ENCODE measurements at regions not wholly inside any gene's neighbourhood (a gene's known extent, or its start where the extent isn't known, plus 50 kb on each side); places are given as distances from the start of the nearest gene placed in this dataset.

DNA sequence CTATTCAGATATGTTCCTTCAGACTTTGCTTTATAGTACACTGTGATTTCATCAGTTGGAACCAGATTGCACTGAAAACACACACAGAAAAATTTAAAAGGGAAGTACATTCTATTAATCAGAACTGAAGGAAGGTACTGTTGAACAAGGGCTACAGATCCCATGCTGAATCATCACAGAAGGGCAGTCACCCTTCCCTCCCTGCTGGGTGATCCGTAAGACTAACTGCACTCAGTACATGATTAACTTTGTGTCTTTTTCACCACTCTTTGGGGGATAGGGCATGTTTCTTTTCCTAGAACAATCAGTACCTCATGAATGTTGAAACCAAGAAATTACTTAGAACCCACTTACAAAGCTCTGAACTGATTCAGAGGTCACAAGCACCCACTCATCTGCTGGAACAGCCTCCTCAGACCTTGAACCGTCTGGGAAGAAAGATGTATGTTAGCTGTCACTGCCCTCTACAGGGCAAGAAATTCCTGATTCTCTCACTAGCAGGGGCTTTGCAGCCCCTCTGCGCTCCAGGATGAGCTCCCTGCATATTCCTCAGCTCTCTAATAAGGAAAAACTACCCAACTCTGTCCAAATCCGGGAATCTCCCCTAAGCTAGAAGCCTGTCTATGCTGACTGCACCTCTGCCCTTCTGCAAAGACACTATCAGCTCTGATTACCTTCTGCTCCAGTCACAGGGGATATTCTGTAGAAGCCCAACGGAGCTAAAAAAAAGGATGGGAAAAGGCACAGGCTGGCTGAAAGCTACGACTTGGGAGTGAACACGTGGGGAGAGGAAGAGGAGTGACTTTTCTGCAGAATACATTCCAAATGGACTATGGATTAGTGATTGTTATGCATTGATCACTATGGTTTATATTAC is 51.0 kb downstream of the IARS1 start:
- peak overlapping the region; percentile 98 for H3K27ac Mint-ChIP-seq (ENCODE audit: unreplicated experiment)
- H3K4me1 Mint-ChIP-seq (ENCODE audit: low read depth): peaks cover 59% of the 10 kb centered on the region
- peaks cover 60% of the 10 kb centered on the region for H3K36me3 Mint-ChIP-seq (ENCODE audit: low read depth)
- TF ChIP-seq, protein P1, sequence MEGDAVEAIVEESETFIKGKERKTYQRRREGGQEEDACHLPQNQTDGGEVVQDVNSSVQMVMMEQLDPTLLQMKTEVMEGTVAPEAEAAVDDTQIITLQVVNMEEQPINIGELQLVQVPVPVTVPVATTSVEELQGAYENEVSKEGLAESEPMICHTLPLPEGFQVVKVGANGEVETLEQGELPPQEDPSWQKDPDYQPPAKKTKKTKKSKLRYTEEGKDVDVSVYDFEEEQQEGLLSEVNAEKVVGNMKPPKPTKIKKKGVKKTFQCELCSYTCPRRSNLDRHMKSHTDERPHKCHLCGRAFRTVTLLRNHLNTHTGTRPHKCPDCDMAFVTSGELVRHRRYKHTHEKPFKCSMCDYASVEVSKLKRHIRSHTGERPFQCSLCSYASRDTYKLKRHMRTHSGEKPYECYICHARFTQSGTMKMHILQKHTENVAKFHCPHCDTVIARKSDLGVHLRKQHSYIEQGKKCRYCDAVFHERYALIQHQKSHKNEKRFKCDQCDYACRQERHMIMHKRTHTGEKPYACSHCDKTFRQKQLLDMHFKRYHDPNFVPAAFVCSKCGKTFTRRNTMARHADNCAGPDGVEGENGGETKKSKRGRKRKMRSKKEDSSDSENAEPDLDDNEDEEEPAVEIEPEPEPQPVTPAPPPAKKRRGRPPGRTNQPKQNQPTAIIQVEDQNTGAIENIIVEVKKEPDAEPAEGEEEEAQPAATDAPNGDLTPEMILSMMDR (IDR thresholded peaks at IDR 0.05): peak; percentile 88
- H3K4me3 Mint-ChIP-seq (ENCODE audit: unreplicated experiment): no peak overlapping the region
- no peaks in the 10 kb centered on the region for H3K9me3 Mint-ChIP-seq (ENCODE audit: low read depth)
- no peak for DNase-seq (ENCODE audit: low spot score)
- H3K27me3 Mint-ChIP-seq (ENCODE audit: low read depth): no peaks in the 10 kb centered on the region

DNA sequence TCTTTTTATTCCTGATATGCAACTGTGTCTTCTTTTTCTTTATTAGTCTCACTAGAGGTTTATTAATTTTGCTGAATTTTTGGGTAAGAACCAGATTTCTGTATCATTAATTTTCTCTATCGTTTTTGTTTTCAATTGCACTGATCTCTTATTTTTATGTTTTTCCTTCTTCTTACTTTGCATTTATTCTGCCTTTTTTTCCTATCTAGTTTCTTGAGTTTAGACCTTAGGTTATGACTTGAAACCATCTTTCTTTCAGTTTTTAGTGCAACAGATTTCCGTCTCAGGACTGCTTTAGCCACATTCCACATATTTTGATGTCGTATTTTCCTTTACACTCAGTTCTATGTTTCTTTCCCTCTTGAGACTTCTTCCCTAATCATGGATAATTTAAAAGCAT is 56.6 kb downstream of the IARS1 start:
- no peak for DNase-seq (ENCODE audit: low spot score)
- Mint-ChIP-seq H3K4me1 (ENCODE audit: low read depth) (peaks cover 6% of the 10 kb centered on the region), H3K27me3 (ENCODE audit: low read depth) (no peaks in the 10 kb centered on the region), H3K36me3 (ENCODE audit: low read depth) (peaks cover 43% of the 10 kb centered on the region), H3K9me3 (ENCODE audit: low read depth) (no peaks in the 10 kb centered on the region), H3K27ac (ENCODE audit: unreplicated experiment) (peak overlapping the region; percentile 13), H3K4me3 (ENCODE audit: unreplicated experiment) (no peak overlapping the region)
- TF ChIP-seq, protein P1 (IDR thresholded peaks at IDR 0.05): no peak

DNA sequence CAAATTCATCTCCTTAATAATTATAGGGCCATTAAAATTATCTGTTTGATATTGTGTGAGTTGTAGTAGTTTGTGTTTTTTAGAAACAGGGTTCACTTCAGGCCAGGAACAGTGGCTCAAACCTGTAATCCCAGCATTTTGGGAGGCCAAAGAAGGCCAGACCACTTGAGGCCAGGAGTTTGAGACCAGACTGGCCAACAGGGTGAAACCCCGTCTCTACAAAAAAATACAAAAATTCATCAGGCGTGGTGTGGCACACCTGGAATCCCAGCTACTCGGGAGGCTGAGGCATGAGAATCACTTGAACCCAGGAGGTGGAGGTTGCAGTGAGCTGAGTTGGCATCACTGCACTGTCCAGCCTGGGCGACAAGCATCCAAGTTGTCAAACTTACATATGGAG is 57.0 kb downstream of the IARS1 start:
- TF ChIP-seq, protein P1 (IDR thresholded peaks at IDR 0.05): no peak
- no peak for DNase-seq (ENCODE audit: low spot score)
- H3K27ac Mint-ChIP-seq (ENCODE audit: unreplicated experiment): no peak overlapping the region
- peaks cover 2% of the 10 kb centered on the region for H3K4me1 Mint-ChIP-seq (ENCODE audit: low read depth)
- H3K27me3 Mint-ChIP-seq (ENCODE audit: low read depth): no peaks in the 10 kb centered on the region
- no peak overlapping the region for H3K4me3 Mint-ChIP-seq (ENCODE audit: unreplicated experiment)
- H3K36me3 Mint-ChIP-seq (ENCODE audit: low read depth): peaks cover 39% of the 10 kb centered on the region
- H3K9me3 Mint-ChIP-seq (ENCODE audit: low read depth): no peaks in the 10 kb centered on the region

DNA sequence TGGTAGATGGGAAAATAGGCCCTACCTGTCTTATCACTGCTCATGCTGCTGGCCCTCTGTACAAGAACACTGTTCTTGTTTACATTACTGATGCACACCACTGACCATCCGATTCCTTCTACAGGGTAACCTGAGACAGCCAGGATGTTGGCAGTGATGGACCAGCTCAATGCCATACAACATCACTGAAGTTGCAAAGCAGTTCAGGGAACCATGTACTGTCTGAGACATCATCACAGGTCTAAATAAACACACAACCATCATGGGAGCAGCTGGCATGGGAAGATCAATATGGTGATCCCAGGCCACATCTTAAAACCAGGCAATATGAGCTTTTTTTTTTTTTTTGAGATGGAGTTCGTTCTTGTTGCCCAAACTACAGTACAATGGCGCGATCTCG is 59.0 kb downstream of the IARS1 start:
- H3K4me3 Mint-ChIP-seq (ENCODE audit: unreplicated experiment): no peak overlapping the region
- H3K36me3 Mint-ChIP-seq (ENCODE audit: low read depth): peaks cover 30% of the 10 kb centered on the region
- peak overlapping the region; percentile 70 for H3K27ac Mint-ChIP-seq (ENCODE audit: unreplicated experiment)
- TF ChIP-seq, protein P1 (IDR thresholded peaks at IDR 0.05): no peak
- no peak for DNase-seq (ENCODE audit: low spot score)
- no peaks in the 10 kb centered on the region for H3K4me1 Mint-ChIP-seq (ENCODE audit: low read depth)
- no peaks in the 10 kb centered on the region for H3K9me3 Mint-ChIP-seq (ENCODE audit: low read depth)
- no peaks in the 10 kb centered on the region for H3K27me3 Mint-ChIP-seq (ENCODE audit: low read depth)

DNA sequence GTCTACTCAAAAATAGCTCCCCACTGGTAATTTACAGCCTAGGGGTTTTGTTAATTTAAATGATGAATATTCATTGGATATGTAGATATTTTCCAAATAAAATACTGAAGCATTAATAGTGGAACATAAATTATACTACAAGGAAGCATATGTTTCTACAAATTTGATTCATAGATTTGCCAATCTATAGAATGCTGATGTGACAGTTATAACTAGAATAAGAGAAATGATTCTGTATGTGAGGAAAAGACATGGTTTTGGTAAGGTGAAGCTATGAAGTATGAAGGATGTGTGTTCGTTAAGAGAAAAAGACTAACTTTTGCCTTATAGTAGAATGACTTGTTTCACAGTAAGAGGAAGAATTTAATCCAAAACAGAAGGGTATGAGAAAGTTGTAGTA is 61.3 kb downstream of the IARS1 start:
- Mint-ChIP-seq H3K4me1 (ENCODE audit: low read depth) (no peaks in the 10 kb centered on the region), H3K36me3 (ENCODE audit: low read depth) (peaks cover 21% of the 10 kb centered on the region), H3K9me3 (ENCODE audit: low read depth) (no peaks in the 10 kb centered on the region), H3K4me3 (ENCODE audit: unreplicated experiment) (no peak overlapping the region), H3K27ac (ENCODE audit: unreplicated experiment) (no peak overlapping the region), H3K27me3 (ENCODE audit: low read depth) (no peaks in the 10 kb centered on the region)
- no peak for DNase-seq (ENCODE audit: low spot score)
- TF ChIP-seq, protein P1 (IDR thresholded peaks at IDR 0.05): no peak
